DMS79 (cell line): ENCODE measurements at regions not wholly inside any gene's neighbourhood (a gene's known extent, or its start where the extent isn't known, plus 50 kb on each side); places are given as distances from the start of the nearest gene placed in this dataset.
"Not testable (repeated sequence)": the region's sequence is repeated elsewhere in the genome, so short reads cannot be mapped to it uniquely, and the experiment has no call there.

Source experiments
- DNase-seq: peaks from one replicate; lab custom pipeline; 2025; lab: John Stamatoyannopoulos, UW

- DNase-seq, result no peak
Measured at GRCh38 chr2:120498576-120499394, 152.8 kb downstream of the INHBB start.

- no peak for DNase-seq
Measured at GRCh38 chr2:120499784-120500495, 154.0 kb downstream of the INHBB start.

DNA sequence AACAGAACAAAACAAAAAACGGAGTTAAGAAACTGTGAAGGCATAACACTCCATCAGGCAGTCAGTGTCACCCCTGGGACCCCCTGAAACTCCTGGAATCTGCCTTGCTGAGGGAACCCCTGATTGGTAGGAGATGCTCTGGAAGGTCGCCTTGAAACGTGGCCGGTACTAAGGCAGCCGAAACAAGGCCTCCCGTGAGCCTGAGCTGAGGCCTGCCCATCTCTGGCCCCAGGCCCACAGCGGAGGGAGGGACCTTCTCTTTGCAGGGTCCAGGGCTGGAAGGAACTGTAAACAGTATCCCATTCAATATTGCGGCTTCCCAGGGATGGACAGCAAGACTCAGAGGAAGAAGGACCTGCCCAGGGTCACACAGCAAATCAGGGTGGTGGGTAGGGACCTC lies 155.7 kb downstream of the INHBB start:
- DNase-seq, result no peak

DNA sequence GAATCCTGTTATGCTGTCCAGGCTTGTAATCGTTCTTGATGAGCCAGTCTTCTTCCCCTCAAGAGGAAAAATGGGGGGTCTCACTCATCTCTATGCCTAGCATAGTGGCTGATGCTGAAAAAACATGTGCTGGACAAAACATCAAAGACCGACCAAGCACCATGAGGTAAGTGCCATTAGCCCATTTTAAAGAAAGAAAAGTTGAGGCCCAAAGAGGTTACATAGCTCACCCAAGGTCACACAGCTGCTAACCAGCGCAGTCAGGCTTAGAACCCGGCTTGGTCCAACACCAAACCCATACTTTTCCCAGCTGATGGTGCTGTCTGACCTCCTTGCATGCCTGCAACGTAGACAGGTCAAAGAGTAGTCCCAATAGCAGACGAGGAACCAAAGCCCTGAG lies 156.4 kb downstream of the INHBB start:
- no peak for DNase-seq

DNA sequence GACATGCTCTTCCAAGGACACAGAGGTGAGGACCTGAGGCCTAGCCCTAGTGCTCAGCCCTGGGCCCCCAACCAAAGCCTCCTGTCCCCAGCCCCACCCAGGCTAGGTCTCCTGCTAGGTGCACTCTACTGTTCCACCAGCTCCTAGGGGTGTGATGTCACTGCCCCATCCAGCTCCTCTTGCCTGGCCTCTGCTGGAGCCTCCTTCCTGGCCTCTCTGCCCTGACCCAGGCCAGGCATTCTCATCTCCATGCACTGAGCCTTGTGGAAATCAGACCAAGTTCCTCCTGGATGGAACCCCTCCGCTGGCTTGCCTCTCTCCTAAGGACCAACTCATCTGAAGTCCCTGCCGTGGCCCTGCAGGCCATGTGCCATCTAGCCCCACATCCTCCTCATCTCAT lies 156.8 kb downstream of the INHBB start:
- DNase-seq, result no peak

DNA sequence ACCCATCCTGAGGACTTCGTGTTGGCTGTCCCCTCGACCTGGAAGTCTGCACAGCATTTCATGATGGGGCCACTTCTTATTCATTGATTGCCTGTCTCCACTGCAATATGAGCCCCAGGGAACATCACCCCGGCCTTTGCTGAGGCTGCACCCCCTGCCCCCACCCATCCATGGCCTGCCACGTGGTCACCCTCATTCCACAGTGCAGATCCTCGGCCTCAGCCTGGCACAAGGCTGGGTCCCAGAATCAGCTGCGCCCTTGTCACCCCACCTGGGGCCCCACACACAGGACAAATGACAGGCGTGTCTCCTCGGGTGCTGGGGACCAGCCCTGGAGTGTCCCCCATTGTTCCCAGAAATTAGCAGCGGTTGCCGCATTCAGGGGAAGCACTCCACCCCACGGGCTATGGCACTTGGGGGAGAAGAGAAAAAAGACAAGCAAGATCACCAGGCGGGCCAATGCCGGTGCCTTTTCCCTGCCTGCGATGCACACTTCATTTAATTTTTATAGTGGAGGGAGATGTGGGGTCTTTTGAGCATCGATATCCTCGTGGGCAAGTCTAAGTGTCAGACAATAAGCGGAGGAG lies 157.4 kb downstream of the INHBB start:
- DNase-seq, result no peak

GRCh38 chr2:120503793-120504571 lies 158.0 kb downstream of the INHBB start:
- no peak for DNase-seq

- DNase-seq, result no peak
Measured at GRCh38 chr2:120504936-120505705, 159.2 kb downstream of the INHBB start.

DNA sequence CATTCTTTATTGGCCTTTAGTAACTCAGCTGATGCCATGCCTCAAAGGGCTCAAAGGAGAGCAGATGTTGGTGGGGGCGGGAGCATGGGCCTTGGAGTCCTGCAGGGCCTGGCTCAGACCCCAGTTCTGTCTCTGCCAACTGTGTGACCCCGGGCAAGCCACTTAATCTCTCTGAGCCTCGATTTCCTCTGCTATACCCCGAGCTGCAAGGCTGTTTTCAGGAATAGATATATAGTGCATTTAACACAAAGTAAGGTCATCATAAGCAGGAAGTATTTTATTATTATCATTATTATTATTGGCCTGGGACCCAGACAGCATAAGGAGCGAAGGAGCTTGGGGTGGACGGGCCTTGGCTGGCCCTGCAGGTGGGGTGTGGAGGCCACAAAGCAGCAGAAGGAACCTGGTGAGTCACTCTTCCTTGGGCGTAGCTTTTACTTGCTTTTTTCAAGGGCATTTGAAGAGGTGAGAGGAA lies 162.7 kb downstream of the INHBB start:
- no peak for DNase-seq

DNA sequence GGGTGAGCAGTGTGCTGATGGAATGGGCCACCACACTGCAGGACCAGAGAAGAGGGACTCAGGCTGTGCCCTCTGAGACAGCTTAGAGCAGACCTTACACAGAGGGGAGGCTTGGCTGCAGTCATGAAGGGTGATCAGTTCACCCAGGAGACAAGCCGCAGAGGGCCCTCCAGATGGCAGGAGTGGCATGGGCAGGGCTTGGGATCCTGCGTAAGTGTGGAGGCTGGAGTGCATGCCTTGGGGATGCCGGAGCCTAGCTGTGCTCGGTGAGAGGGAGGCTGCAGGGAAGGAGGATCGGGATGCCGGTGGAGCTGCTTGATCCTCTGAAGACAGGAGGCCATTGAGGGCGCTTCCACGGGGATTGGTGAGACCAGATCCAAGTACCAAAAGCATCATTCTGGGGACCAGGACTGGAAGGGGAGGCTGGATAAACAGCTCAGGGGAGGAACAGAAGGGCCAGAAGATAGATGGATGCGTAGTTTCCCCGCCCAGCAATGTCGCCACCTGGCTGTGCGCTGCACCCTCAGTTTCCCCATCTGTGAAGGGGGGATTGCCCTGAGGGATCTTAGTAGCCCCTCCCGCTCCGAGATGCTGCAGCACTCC lies 163.4 kb downstream of the INHBB start:
- DNase-seq, result peak; percentile 13

GRCh38 chr2:120509991-120510735 lies 164.2 kb downstream of the INHBB start:
- DNase-seq, result no peak

DNA sequence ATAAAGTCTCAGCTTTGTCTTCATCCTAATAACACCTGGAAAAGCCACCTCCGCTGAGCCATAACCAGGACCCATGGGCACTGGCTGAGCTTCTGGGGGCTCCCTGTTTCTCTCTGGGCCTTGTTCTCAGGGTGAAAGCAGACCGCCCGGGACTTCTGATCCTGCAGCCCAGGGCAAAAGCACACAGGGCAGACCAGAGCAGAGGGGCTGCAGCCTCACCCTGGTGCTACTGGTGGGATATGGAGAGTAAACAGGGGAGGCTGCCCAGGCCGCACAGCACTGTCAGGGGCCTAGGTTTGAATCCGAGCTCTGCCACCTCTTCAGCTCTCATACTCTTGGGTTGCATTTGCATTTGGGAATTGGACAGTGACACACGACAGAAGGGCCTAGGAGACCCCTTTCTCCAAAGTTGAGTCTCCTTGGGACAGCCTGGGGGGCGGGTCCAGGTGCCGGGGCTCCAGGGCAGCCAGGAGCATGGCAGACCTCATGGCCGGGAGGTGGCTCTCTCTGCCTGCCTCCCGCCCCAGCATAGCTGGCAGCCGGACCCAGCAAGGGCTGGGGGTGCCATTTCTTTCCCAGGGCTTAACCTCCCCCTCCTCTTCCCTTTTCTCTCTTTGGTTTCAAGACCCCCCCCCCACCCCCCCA lies 164.9 kb downstream of the INHBB start:
- DNase-seq, result no peak

DNA sequence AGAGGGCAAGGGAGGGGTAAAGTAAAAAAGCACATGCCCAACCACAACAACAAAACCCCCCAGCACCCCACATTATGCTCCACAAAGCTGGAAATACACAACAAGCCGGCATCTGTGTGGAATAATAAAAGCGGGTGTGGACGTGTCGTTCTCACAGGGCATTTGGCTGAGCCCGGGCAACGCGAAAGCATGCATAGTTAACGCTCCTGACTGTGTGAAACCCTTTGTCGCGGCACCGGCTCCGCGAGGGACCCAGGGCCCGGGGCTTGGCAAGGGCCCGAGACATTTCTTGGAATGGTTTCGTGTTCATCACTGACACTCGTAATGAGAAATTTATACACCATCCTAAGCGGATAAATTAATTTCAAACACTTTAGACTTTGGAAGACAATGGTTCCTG lies 165.6 kb downstream of the INHBB start:
- no peak for DNase-seq

DNA sequence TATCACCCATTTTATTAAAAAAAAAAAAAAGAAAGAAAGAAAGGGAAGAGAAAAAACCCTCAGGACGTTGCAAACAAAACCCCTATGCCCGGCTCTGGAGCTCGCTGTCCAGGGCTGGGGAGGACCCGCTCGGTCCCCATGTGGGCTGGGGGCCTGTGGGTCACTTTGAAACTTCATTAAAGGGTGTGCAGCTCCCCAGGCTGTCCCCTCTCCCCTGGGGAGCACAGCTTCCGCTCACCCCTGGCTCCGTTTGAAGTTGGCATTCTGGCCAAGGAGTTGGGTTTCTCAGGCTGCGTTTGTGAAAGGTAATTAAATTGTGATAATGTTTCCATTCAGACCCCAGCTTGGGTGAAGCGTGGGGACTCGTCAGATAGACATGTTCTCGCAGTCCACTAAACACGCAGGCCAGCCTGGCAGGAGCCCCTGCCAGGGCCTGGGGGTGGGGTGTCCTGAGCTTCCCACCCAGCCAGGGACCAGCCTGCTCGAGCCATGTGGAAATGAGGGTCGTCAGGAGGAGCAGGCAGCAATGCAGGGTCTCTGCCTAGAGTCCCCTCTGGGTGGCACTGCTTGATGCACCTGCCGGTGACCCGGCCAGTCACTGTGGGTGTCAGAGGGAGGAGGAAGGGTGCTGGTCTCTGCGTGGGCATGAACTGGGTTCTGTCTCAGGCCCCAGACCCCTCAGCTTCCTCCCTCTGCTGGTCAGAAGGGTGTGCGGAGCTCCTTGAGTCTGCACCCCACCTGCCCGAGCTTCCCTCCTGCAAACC lies 166.2 kb downstream of the INHBB start:
- DNase-seq, result no peak

DNA sequence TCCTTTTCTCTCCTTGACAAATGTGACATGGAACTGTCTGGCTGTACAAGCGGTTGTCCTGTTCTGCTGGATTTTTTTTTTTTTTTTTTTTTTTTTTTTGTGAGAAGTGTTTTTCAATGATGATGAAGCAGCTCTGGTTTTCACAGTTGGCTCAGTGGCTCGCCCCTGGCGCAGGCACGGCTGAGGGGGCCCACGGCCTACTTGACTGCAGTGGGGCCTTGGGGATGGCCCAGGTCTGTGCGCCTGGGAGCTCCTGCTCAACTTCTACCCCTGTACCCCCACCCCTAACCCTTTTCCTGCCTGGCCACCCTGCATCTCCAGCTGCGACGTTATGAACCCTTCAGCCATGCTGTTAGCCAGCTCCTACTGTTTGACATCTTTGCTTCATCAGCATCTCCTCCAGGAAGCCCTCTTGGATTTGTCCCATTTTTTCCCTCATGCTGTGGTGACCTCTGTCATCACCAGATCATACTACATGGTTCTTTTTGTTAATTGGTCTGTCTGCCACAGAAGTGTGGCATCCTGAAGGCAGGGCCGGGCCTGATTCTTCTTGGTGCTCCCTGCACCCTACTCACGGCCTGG lies 167.9 kb downstream of the INHBB start:
- no peak for DNase-seq

DNA sequence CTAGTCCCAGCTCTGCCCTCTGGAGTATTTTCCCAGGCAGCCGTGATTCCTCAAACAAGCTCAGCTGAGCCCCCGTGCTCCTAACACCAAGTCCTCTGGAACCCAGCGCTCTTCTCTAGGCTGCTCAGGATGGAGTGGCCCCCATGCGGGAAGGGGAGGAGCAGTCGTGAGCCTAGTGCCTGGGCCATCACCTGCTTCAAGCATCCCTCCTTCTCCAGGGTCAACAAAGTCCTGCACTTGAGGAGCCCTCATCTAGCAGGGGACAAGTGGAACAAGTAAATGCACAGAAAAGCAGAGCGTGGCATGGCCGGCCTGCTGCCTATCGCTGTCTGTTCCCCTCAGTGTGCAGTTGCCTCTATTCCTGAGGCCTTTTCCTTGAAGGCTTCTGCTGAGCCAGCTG lies 168.6 kb downstream of the INHBB start:
- DNase-seq, result no peak

- DNase-seq, result not testable (repeated sequence)
Measured at GRCh38 chr2:120515066-120515758, 169.3 kb downstream of the INHBB start.
